ENCODE measurements at regions not wholly inside any gene's neighbourhood (a gene's known extent, or its start where the extent isn't known, plus 50 kb on each side); places are given as distances from the start of the nearest gene placed in this dataset.

DNA sequence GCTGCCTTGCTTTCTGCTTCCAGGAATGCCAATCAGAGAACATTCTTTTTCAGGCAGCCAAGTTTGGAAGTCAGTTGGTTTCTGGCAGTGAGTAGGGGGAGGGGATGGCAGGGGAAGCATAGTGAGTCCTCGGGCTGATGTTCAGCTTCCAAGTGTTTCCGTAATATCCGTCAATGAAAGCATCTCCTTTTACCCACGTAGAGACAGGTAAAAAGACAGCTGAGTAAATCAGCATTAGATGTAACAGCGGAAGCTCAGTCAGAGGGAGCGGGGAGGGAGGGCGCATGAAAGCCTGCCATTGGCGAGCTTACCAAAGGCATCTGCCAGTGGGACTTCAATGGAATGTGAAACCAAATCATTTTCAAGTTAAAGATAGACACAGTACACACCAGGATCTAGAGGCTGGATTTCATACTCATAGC lies 117.1 kb upstream of the DTNA start:
- no peak for DNase-seq (ENCODE audit: extremely low spot score)
- CTCF ChIA-PET: interaction anchor here (1.6 kb wide), 1 partner anchor 11 kb away, joined by 5 read pairs; no protein-coding TSS in a partner anchor
- POLR2A ChIA-PET: no interaction called here
- TF ChIP-seq, protein P1, sequence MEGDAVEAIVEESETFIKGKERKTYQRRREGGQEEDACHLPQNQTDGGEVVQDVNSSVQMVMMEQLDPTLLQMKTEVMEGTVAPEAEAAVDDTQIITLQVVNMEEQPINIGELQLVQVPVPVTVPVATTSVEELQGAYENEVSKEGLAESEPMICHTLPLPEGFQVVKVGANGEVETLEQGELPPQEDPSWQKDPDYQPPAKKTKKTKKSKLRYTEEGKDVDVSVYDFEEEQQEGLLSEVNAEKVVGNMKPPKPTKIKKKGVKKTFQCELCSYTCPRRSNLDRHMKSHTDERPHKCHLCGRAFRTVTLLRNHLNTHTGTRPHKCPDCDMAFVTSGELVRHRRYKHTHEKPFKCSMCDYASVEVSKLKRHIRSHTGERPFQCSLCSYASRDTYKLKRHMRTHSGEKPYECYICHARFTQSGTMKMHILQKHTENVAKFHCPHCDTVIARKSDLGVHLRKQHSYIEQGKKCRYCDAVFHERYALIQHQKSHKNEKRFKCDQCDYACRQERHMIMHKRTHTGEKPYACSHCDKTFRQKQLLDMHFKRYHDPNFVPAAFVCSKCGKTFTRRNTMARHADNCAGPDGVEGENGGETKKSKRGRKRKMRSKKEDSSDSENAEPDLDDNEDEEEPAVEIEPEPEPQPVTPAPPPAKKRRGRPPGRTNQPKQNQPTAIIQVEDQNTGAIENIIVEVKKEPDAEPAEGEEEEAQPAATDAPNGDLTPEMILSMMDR (IDR thresholded peaks at IDR 0.05; ENCODE audit: control extremely low read depth, extremely low read depth, low read depth, missing control alignments): no peak

DNA sequence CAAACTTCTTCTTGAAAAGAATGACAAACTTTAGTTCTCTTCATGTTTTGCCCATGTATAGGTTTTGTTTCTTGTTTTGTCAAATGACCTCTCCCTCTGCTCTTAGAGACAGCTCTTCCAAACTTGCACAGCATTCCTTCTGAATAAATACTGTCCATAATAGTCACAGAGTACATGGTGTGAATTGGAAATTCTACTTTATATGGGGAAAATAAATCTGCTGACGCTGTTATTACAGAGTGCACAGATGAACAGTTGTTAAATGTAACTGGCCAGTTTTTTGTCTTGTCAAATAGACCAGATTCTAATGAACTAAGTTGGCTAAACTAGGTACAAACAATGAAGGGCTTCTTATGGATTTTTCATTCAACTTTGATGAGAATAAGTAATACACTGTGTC lies 115.8 kb upstream of the DTNA start:
- TF ChIP-seq, protein P1 (IDR thresholded peaks at IDR 0.05; ENCODE audit: control extremely low read depth, extremely low read depth, low read depth, missing control alignments): no peak
- ChIA-PET CTCF (interaction anchor here (1.2 to 1.6 kb wide), 2 partner anchors 9 to 10 kb away, joined by 3 to 5 read pairs; no protein-coding TSS in a partner anchor), POLR2A (no interaction called here)
- DNase-seq (ENCODE audit: extremely low spot score): no peak

DNA sequence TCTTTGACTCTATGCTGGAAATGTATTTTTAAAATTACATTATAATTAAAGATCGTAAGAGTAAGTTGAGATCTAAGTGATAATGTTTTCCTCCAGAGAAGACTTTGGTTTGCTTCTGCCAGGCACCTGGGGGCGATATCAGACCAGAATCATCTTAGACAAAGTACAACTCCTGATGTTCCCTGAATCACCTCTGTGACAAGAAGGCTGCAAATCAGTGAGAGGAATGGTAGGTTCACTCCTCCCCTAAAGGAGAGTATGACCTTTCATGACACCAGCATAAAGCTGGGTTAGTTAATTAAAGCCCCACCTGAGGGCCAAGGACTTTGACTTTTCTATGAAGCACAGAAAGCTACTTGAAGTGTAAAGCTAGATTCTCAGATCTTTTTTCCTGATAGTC lies 114.4 kb upstream of the DTNA start:
- TF ChIP-seq, protein P1 (IDR thresholded peaks at IDR 0.05; ENCODE audit: control extremely low read depth, extremely low read depth, low read depth, missing control alignments): no peak
- POLR2A ChIA-PET: no interaction called here
- no peak for DNase-seq (ENCODE audit: extremely low spot score)
- CTCF ChIA-PET: interaction anchor here (1.9 kb wide), 1 partner anchor 66 kb away, joined by 4 read pairs; no protein-coding TSS in a partner anchor

DNA sequence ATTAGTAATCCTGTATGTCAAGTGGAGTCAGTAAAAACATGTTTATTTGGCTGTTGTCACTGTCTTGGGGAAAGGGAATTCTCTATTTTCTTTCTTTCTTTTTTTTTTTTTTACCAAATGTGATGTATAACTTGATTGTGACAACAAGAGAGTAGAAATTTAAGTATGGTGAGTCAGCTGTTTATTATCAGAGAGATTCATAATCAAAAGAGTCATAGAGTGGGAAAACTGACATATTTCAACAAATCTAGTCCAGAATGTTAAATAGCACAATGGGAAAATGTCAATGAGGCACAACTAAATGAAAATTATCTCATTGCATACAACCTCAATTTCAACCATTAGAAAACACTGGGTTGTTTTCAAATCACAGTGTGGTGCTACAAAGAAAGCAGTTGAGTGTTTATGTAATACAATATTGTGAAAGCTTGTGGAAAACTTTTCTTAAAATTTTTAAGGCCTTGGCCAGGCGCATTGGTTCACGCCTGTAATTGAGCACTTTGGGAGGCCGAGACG lies 111.9 kb upstream of the DTNA start:
- TF ChIP-seq, protein P1 (IDR thresholded peaks at IDR 0.05; ENCODE audit: control extremely low read depth, extremely low read depth, low read depth, missing control alignments): no peak
- POLR2A ChIA-PET: no interaction called here
- CTCF ChIA-PET: interaction anchor here (0.9 kb wide), 1 partner anchor 12 kb away, joined by 4 read pairs; no protein-coding TSS in a partner anchor
- DNase-seq (ENCODE audit: extremely low spot score): no peak

DNA sequence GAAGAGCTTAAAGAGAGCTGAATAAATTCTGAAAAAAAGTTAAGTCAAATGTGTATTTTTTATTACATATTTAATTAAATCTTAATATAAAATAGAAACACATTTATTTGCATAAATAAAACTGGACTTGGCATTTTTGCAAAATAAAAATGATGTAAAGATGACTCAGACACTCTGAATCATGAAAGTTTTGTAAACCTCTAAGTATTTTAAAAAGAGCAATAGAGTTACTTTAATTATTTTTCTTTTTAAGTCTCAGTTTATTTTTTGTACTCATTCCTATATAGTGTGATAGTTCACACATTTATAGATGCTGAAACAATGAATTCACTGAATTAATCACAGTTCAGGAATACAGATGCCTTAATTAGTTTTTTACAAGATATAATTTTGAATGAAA lies 109.9 kb upstream of the DTNA start:
- TF ChIP-seq, protein P1 (IDR thresholded peaks at IDR 0.05; ENCODE audit: control extremely low read depth, extremely low read depth, low read depth, missing control alignments): no peak
- ChIA-PET CTCF (no interaction called here), POLR2A (no interaction called here)
- no peak for DNase-seq (ENCODE audit: extremely low spot score)

DNA sequence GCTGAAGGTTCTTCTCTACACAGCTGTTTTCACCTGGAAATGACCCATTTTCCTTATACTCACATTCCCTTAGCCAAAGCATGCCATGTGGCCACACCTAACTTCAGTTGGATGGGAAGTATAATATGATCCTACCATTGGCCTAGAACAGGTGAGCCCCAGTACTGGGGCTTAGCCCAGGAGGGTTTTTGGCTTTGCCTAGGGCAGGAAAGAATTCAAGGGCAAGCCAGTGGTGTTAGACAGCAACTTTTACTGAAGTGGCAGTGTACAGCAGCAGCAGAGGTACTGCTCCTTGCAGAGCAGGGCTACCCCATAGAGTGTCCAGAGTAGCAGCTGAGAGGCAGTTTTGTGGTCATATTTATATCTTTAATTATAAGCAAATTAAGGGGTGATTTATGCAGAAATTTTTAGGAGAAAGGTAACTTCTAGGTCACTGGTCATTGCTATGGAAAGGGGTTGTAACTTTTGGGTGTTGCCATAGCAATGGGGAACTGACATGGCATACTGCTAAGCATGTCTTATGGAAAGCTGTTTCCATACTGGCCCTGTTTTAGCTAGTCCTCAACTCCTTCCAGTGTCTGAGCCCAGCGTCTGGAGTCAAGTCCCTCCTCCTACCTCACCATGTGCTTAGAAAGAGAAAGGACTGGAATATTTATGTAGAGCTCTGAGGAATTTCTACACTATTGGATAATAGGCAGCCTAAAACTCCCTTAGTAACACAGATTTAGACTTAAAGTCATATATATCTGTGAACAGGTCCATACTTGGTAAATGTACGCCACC lies 109.0 kb upstream of the DTNA start:
- TF ChIP-seq, protein P1 (IDR thresholded peaks at IDR 0.05; ENCODE audit: control extremely low read depth, extremely low read depth, low read depth, missing control alignments): no peak
- ChIA-PET POLR2A (no interaction called here), CTCF (interaction anchor here (1.0 to 1.6 kb wide), 2 partner anchors 10 to 13 kb away, joined by 3 to 4 read pairs; no protein-coding TSS in a partner anchor)
- DNase-seq (ENCODE audit: extremely low spot score): no peak

Data from GM10248 (cell line).